HG02973 (cell line): ENCODE measurements at regions not wholly inside any gene's neighbourhood (a gene's known extent, or its start where the extent isn't known, plus 50 kb on each side); places are given as distances from the start of the nearest gene placed in this dataset.
"Not testable (repeated sequence)": the region's sequence is repeated elsewhere in the genome, so short reads cannot be mapped to it uniquely, and the experiment has no call there.

Experiments
- ATAC-seq: cut with Tn5 transposase; IDR thresholded peaks from one replicate; pipeline ENCODE4 v1.9.1; 2021; ENCODE audit warnings: moderate library complexity; ENCODE audit not compliant: unreplicated experiment

- no peak for ATAC-seq
Measured at GRCh38 chr14:87449016-87449415, 544.0 kb downstream of the GALC start.

GRCh38 chr14:87443787-87444186, 549.2 kb downstream of the GALC start:
- no peak for ATAC-seq

GRCh38 chr14:87443039-87443438, 549.9 kb downstream of the GALC start:
- no peak for ATAC-seq

- ATAC-seq: no peak
Measured at GRCh38 chr14:87437158-87437557, 555.8 kb downstream of the GALC start.

- no peak for ATAC-seq
Measured at GRCh38 chr14:87434680-87435079, 558.3 kb downstream of the GALC start.

- no peak for ATAC-seq
Measured at GRCh38 chr14:87434011-87434410, 559.0 kb downstream of the GALC start.

- ATAC-seq: no peak
Measured at GRCh38 chr14:87432698-87433097, 560.3 kb downstream of the GALC start.

GRCh38 chr14:87430810-87431209, 562.2 kb downstream of the GALC start:
- ATAC-seq: no peak

- ATAC-seq: no peak
Measured at GRCh38 chr14:87430214-87430613, 562.8 kb downstream of the GALC start.

GRCh38 chr14:87419925-87420324, 573.1 kb downstream of the GALC start:
- ATAC-seq: no peak

GRCh38 chr14:87411370-87411769, 581.6 kb downstream of the GALC start:
- no peak for ATAC-seq

GRCh38 chr14:87409393-87409792, 583.6 kb downstream of the GALC start:
- ATAC-seq: no peak

GRCh38 chr14:87407344-87407743, 585.6 kb downstream of the GALC start:
- no peak for ATAC-seq

GRCh38 chr14:87405563-87405962, 587.4 kb downstream of the GALC start:
- ATAC-seq: no peak

GRCh38 chr14:87397499-87397898, 595.5 kb downstream of the GALC start:
- ATAC-seq: no peak

GRCh38 chr14:87391066-87391465, 601.9 kb downstream of the GALC start:
- no peak for ATAC-seq

GRCh38 chr14:87388946-87389345, 604.0 kb downstream of the GALC start:
- ATAC-seq: no peak

GRCh38 chr14:87387806-87388205, 605.2 kb downstream of the GALC start:
- no peak for ATAC-seq

GRCh38 chr14:87386524-87386923, 606.5 kb downstream of the GALC start:
- ATAC-seq: no peak

- ATAC-seq: no peak
Measured at GRCh38 chr14:87380054-87380453, 612.9 kb downstream of the GALC start.

- ATAC-seq: no peak
Measured at GRCh38 chr14:87368751-87369150, 624.2 kb downstream of the GALC start.

- ATAC-seq: not testable (repeated sequence)
Measured at GRCh38 chr14:87360246-87360645, 632.7 kb downstream of the GALC start.

GRCh38 chr14:87351007-87351406, 642.0 kb downstream of the GALC start:
- ATAC-seq: no peak

- ATAC-seq: no peak
Measured at GRCh38 chr14:87349921-87350320, 643.1 kb downstream of the GALC start.
